Middle frontal gyrus (tissue), 1 donor: ENCODE measurements at regions not wholly inside any gene's neighbourhood (a gene's known extent, or its start where the extent isn't known, plus 50 kb on each side); places are given as distances from the start of the nearest gene placed in this dataset.

ENCODE experiments used
- DNase-seq: peaks from one replicate; pipeline ENCODE4 v3.0.0-alpha.2; 2015; ENCODE audit warnings: low spot score; ENCODE audit errors: extremely low spot score

- DNase-seq, result no peak
Measured at GRCh38 chr1:193774536-193775323, 588.3 kb upstream of the B3GALT2 start.

GRCh38 chr1:193771596-193771995 is 585.2 kb upstream of the B3GALT2 start:
- no peak for DNase-seq

DNA sequence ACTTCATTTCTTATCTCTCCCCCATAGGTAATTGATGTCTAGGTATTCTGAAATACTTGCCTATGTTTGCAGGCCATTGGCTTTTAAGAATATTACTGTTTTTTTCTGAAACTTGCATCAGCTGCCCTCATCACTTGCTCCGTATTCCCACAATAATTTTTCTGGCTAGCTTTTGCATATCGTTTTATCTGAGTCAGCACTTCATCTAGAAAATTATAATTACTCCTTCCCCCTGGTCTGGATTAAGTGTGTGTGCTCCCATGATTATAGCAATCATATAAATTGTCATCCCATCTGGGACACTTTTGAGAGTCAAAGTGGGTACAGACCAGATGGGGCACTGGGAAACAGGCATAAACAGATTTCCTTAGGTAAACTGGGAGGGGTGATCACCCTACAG is 583.2 kb upstream of the B3GALT2 start:
- DNase-seq, result no peak

DNA sequence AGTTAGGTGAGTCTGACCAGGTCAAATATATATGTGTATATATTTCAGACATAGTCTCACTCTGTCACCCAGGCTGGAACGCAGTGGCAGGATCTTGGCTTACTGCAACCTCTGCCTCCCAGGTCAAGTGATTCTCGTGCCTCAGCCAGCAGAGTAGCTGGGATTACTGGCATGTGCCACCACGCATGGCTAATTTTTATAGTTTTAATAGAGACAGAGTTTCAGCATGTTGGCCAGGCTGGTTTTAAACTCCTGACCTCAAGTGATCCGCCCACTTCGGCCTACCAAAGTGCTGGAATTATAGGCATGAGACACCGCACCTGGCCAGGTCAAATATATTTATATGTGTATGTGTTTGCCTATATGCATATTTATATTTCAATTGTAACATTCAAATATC is 581.5 kb upstream of the B3GALT2 start:
- no peak for DNase-seq

DNA sequence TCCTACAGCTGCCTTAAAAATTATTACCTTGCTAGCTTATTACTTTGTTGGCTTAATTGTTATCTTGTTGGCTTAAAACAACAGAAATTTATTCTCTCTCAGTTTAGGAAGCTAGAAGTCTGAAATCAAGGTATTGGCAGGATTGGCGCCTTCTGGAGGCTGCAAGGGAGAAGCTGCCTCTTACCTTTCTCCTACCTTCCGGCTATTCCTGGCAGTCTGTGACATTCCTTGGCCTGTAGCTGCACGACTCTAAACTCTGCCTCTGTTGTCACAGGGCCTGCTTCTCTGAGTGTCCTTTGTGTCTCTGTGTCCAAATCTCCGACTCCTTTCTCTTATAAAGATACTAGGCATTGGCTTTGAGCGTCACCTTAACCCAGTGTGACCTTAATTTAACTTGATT is 579.9 kb upstream of the B3GALT2 start:
- DNase-seq, result no peak

GRCh38 chr1:193763266-193763665 is 576.9 kb upstream of the B3GALT2 start:
- DNase-seq, result no peak

GRCh38 chr1:193762236-193762635 is 575.8 kb upstream of the B3GALT2 start:
- DNase-seq, result no peak

DNA sequence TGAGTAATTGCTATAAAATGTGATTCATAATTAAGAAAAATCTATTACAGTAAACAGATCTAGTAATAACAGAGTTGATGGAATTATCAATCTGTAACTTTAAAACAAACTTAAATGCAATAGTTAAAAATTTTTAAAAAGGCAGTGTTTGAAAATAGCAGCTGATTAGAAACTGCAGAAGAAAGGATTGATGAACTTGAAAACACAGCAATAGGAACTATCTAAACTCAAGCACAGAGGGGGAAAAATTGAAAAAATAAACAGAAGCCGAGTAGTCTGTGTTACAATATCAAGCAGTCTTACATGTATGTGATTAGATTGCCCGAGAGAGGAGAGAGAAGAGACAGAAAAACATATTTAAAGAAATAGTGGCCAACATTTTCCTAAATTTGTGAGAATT is 569.0 kb upstream of the B3GALT2 start:
- no peak for DNase-seq

- DNase-seq, result no peak
Measured at GRCh38 chr1:193754732-193755427, 568.5 kb upstream of the B3GALT2 start.

GRCh38 chr1:193754151-193754550 is 567.7 kb upstream of the B3GALT2 start:
- DNase-seq, result no peak

- DNase-seq, result no peak
Measured at GRCh38 chr1:193753038-193753756, 566.8 kb upstream of the B3GALT2 start.

DNA sequence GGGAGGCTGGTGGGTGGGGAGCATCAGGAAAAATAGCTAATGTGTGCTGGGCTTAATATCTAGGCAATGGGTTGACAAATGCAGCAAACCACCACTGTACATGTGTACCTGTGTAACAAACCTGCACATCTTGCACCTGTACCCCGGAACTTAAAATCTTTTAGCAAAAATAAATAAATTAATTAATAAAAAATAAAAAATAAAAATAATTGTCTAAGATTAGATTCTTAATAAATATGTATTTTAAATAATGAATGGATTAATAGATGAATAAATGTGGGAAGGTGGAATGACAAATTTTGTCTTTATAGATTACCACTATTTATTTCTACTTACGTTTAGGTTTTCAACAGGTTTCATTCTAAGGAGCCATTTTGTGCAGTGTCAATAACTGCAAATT is 563.5 kb upstream of the B3GALT2 start:
- no peak for DNase-seq

- DNase-seq, result no peak
Measured at GRCh38 chr1:193747579-193747978, 561.2 kb upstream of the B3GALT2 start.

DNA sequence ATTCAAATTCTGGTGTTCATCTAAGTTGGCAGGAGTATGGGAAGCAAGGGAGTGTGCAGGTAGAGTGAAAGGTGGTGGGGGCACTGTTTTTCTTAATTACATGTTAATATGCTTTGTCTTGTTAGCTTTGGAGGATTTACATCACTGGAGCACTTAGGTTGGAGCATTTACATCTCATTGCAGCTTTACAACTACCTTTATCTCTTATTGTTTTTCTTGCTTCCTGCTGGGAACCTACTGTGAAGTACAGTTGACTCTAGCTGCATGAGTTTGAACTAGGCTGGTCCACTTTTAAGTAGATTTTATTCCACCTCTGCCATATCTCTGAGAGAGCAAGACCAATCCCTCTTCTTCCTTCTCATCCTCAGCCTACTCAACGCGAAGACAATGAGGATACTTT is 554.8 kb upstream of the B3GALT2 start:
- no peak for DNase-seq

- no peak for DNase-seq
Measured at GRCh38 chr1:193740762-193741161, 554.3 kb upstream of the B3GALT2 start.

DNA sequence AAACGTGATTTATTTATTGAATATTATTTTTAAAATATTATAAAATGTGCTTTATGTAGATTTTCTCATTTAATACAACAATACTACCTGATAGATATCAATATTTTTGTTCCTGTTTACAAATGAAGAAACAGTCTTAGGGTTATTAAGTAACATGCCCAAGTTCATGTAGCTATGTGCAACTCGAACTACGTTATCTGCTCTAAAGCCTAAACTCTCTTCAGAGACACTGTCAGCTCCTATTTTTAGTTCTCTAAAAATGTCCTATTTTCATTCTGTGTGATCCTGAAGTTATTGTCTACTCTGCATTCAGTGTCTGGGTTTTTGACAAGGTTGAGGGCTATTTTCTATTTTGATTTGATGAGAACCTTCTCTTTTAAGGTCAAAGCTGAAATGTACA is 550.1 kb upstream of the B3GALT2 start:
- DNase-seq, result no peak

GRCh38 chr1:193733674-193734073 is 547.3 kb upstream of the B3GALT2 start:
- DNase-seq, result no peak

GRCh38 chr1:193730017-193730416 is 543.6 kb upstream of the B3GALT2 start:
- no peak for DNase-seq

GRCh38 chr1:193729429-193729828 is 543.0 kb upstream of the B3GALT2 start:
- DNase-seq, result no peak

DNA sequence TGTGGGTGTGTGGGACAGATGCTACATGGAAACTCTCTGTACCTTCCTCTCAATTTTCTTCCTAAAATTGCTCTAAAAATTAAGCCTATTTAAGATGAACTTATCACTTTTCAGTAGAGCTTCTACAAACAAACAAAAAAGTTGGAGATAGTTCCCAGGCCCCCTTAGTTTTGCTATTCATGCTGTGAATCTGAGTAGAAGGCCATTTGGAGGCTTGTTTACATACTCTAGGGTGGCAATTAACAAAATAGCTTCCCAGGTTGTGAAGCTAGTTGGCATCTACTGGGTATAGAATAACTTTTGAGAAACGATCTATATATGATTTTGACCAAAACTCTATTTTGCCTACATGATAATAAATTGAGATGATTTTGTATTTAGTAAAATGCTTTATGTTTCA is 541.4 kb upstream of the B3GALT2 start:
- DNase-seq, result no peak

GRCh38 chr1:193726722-193727121 is 540.3 kb upstream of the B3GALT2 start:
- DNase-seq, result no peak

GRCh38 chr1:193712392-193712791 is 526.0 kb upstream of the B3GALT2 start:
- DNase-seq, result no peak
